NT2/D1 (cell line): ENCODE measurements at regions not wholly inside any gene's neighbourhood (a gene's known extent, or its start where the extent isn't known, plus 50 kb on each side); places are given as distances from the start of the nearest gene placed in this dataset.

Experiments used
- YY1 ChIP-seq: IDR thresholded peaks from 2 replicates; pipeline ENCODE4 v1.6.1; 2011; ENCODE audit not compliant: insufficient read length, insufficient read depth
- ZNF274 ChIP-seq: IDR thresholded peaks from 2 replicates; pipeline ENCODE4 v1.6.1; 2011; ENCODE audit warnings: mild to moderate bottlenecking, low read depth, low read length

- TF ChIP-seq ZNF274: no peak
- no peak for TF ChIP-seq YY1
Measured at GRCh38 chr13:54206626-54207025, 1178.0 kb downstream of the OLFM4 start.
